WTC11 (cell line): ENCODE measurements at regions not wholly inside any gene's neighbourhood (a gene's known extent, or its start where the extent isn't known, plus 50 kb on each side); places are given as distances from the start of the nearest gene placed in this dataset.

Source experiments
- ATAC-seq: fragments of 200-7000 bp; cut with Tn5 transposase; 2 replicates; pipeline ENCODE4 v1.10.0; 2021; ENCODE audit warnings: mild to moderate bottlenecking, moderate library complexity
- CTCF ChIA-PET: fragments of 300-600 bp; sonication (Branson Sonifier 250); formaldehyde crosslinking; loops from one replicate; lab custom pipeline; 2021; ENCODE audit warnings: antibody characterized with exemption; lab: Charles Lee
- POLR2A ChIA-PET: fragments of 350-600 bp; sonication (Branson Sonifier 250); formaldehyde crosslinking; loops from one replicate; lab custom pipeline; 2021; ENCODE audit warnings: antibody characterized with exemption; lab: Charles Lee
- DNase-seq: peaks from one replicate; pipeline ENCODE4 v3.0.0; 2021; ENCODE audit warnings: low spot score
- H3K27ac Mint-ChIP-seq: 2 replicates; pipeline ENCODE4 v1.8.0; 2021; ENCODE audit warnings: mixed read lengths
- H3K27me3 Mint-ChIP-seq: 2 replicates; pipeline ENCODE4 v1.8.0; 2021; ENCODE audit warnings: low read depth, mild to moderate bottlenecking, moderate library complexity, mixed read lengths
- H3K36me3 Mint-ChIP-seq: 2 replicates; pipeline ENCODE4 v1.8.0; 2021; ENCODE audit warnings: mixed read lengths
- H3K4me1 Mint-ChIP-seq: 2 replicates; pipeline ENCODE4 v1.8.0; 2022; ENCODE audit warnings: mixed read lengths
- H3K4me3 Mint-ChIP-seq: 2 replicates; pipeline ENCODE4 v1.8.0; 2021; ENCODE audit warnings: mild to moderate bottlenecking, moderate library complexity, mixed read lengths
- H3K9me3 Mint-ChIP-seq: 2 replicates; pipeline ENCODE4 v1.8.0; 2021; ENCODE audit warnings: mixed read lengths
- ATF3 ChIP-seq: sonication (generic); formaldehyde crosslinking; conservative IDR thresholded peaks from 2 replicates; pipeline ENCODE4 v1.8.1; 2022; ENCODE audit warnings: mild to moderate bottlenecking, missing genetic modification reagents
- CBFB ChIP-seq: sonication (generic); formaldehyde crosslinking; IDR thresholded peaks from 2 replicates; pipeline ENCODE4 v1.8.1; 2022; ENCODE audit warnings: mild to moderate bottlenecking, low read depth, missing genetic modification reagents
- EMX1 ChIP-seq: fragments of 250-450 bp; sonication (Bioruptor Pico); IDR thresholded peaks from 2 replicates; pipeline ENCODE4 v1.8.0; 2021; ENCODE audit warnings: mild to moderate bottlenecking
- FOXK1 ChIP-seq: sonication (generic); formaldehyde crosslinking; IDR thresholded peaks from 2 replicates; pipeline ENCODE4 v1.8.0; 2022; ENCODE audit warnings: mild to moderate bottlenecking, moderate library complexity, missing genetic modification reagents
- FOXP1 ChIP-seq: sonication (generic); formaldehyde crosslinking; IDR thresholded peaks from 2 replicates; pipeline ENCODE4 v1.8.0; 2022; ENCODE audit warnings: missing genetic modification reagents, mild to moderate bottlenecking, moderate library complexity, borderline replicate concordance
- JAZF1 ChIP-seq: fragments of 250-450 bp; sonication (Bioruptor Pico); IDR thresholded peaks from 2 replicates; pipeline ENCODE4 v1.9.0; 2021; ENCODE audit warnings: moderate library complexity, mild to moderate bottlenecking, inconsistent platforms
- MXD4 ChIP-seq: fragments of 250-450 bp; sonication (Bioruptor Pico); IDR thresholded peaks from 2 replicates; pipeline ENCODE4 v1.8.0; 2021; ENCODE audit warnings: mild to moderate bottlenecking, moderate library complexity, borderline replicate concordance
- NFYB ChIP-seq: sonication (generic); formaldehyde crosslinking; conservative IDR thresholded peaks from 2 replicates; pipeline ENCODE4 v1.8.0; 2022; ENCODE audit warnings: low read depth, missing genetic modification reagents
- NR2C2 ChIP-seq: sonication (generic); formaldehyde crosslinking; IDR thresholded peaks from 2 replicates; pipeline ENCODE4 v1.8.0; 2022; ENCODE audit warnings: mild to moderate bottlenecking, missing genetic modification reagents
- NR3C1 ChIP-seq: sonication (generic); formaldehyde crosslinking; conservative IDR thresholded peaks from 2 replicates; pipeline ENCODE4 v1.8.1; 2023; ENCODE audit warnings: low read depth, mild to moderate bottlenecking, missing genetic modification reagents
- OVOL2 ChIP-seq: fragments of 250-450 bp; sonication (Bioruptor Pico); IDR thresholded peaks from 2 replicates; pipeline ENCODE4 v1.9.0; 2021; ENCODE audit warnings: mild to moderate bottlenecking, borderline replicate concordance
- PREB ChIP-seq: sonication (generic); formaldehyde crosslinking; IDR thresholded peaks from 2 replicates; pipeline ENCODE4 v1.8.1; 2022; ENCODE audit warnings: mild to moderate bottlenecking, missing genetic modification reagents, moderate library complexity, borderline replicate concordance
- SP1 ChIP-seq: sonication (generic); formaldehyde crosslinking; conservative IDR thresholded peaks from 2 replicates; pipeline ENCODE4 v1.8.1; 2022; ENCODE audit warnings: missing genetic modification reagents
- TEAD1 ChIP-seq: sonication (generic); formaldehyde crosslinking; IDR thresholded peaks from 2 replicates; pipeline ENCODE4 v1.8.0; 2022; ENCODE audit warnings: mild to moderate bottlenecking, missing genetic modification reagents
- ZNF219 ChIP-seq: sonication (generic); formaldehyde crosslinking; IDR thresholded peaks from 2 replicates; pipeline ENCODE4 v1.8.0; 2023; ENCODE audit warnings: missing genetic modification reagents, mild to moderate bottlenecking, borderline replicate concordance
- ZNF423 ChIP-seq: fragments of 250-450 bp; sonication (Bioruptor Pico); IDR thresholded peaks from 2 replicates; pipeline ENCODE4 v2.1.2; 2022; ENCODE audit warnings: mild to moderate bottlenecking, moderate library complexity
- TF ChIP-seq, protein P1 (sequence below): sonication (generic); formaldehyde crosslinking; IDR thresholded peaks from 2 replicates; pipeline ENCODE4 v1.8.0; 2022; ENCODE audit warnings: mild to moderate bottlenecking, missing genetic modification reagents
- TF ChIP-seq, protein P2 (sequence below): fragments of 250-450 bp; sonication (Bioruptor Pico); IDR thresholded peaks from 2 replicates; pipeline ENCODE4 v1.9.0; 2021; ENCODE audit warnings: mild to moderate bottlenecking
- TF ChIP-seq, protein P3 (sequence below): sonication (generic); formaldehyde crosslinking; IDR thresholded peaks from 2 replicates; pipeline ENCODE4 v1.8.1; 2023; ENCODE audit warnings: mild to moderate bottlenecking, missing genetic modification reagents, borderline replicate concordance
- TF ChIP-seq, protein P4 (sequence below): sonication (generic); formaldehyde crosslinking; IDR thresholded peaks from 2 replicates; pipeline ENCODE4 v1.8.0; 2022; ENCODE audit warnings: mild to moderate bottlenecking, missing genetic modification reagents

- no peak for TF ChIP-seq TEAD1
Measured at GRCh38 chr11:31932879-31933278, 121.8 kb upstream of the PAX6 start (continued).

- Mint-ChIP-seq H3K4me1 (peaks cover 9% of the 10 kb centered on the region), H3K9me3 (no peaks in the 10 kb centered on the region), H3K4me3 (no peak overlapping the region), H3K27me3 (no peaks in the 10 kb centered on the region), H3K36me3 (no peaks in the 10 kb centered on the region), H3K27ac (no peak overlapping the region)
- DNase-seq: no peak
- ATAC-seq: no peak
- CTCF ChIA-PET: interaction anchor here (1.4 to 1.5 kb wide), 2 partner anchors 30 to 41 kb away, joined by 3 to 4 read pairs; no protein-coding TSS in a partner anchor
- POLR2A ChIA-PET: interaction anchor here (1.4 kb wide), 1 partner anchor 43 kb away, joined by 3 read pairs; no protein-coding TSS in a partner anchor
- TF ChIP-seq NFYB (CRISPR knock-in tag): no peak
- TF ChIP-seq, protein P1, sequence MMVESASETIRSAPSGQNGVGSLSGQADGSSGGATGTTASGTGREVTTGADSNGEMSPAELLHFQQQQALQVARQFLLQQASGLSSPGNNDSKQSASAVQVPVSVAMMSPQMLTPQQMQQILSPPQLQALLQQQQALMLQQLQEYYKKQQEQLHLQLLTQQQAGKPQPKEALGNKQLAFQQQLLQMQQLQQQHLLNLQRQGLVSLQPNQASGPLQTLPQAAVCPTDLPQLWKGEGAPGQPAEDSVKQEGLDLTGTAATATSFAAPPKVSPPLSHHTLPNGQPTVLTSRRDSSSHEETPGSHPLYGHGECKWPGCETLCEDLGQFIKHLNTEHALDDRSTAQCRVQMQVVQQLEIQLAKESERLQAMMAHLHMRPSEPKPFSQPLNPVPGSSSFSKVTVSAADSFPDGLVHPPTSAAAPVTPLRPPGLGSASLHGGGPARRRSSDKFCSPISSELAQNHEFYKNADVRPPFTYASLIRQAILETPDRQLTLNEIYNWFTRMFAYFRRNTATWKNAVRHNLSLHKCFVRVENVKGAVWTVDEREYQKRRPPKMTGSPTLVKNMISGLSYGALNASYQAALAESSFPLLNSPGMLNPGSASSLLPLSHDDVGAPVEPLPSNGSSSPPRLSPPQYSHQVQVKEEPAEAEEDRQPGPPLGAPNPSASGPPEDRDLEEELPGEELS: no peak
- TF ChIP-seq, protein P2, sequence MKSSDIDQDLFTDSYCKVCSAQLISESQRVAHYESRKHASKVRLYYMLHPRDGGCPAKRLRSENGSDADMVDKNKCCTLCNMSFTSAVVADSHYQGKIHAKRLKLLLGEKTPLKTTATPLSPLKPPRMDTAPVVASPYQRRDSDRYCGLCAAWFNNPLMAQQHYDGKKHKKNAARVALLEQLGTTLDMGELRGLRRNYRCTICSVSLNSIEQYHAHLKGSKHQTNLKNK (CRISPR knock-in tag): no peak
- TF ChIP-seq OVOL2 (CRISPR knock-in tag): no peak
- TF ChIP-seq MXD4: no peak
- no peak for TF ChIP-seq PREB (CRISPR knock-in tag)
- TF ChIP-seq ATF3 (CRISPR knock-in tag): no peak
- TF ChIP-seq SP1 (CRISPR knock-in tag): no peak
- no peak for TF ChIP-seq EMX1 (CRISPR knock-in tag)
- TF ChIP-seq, protein P3, sequence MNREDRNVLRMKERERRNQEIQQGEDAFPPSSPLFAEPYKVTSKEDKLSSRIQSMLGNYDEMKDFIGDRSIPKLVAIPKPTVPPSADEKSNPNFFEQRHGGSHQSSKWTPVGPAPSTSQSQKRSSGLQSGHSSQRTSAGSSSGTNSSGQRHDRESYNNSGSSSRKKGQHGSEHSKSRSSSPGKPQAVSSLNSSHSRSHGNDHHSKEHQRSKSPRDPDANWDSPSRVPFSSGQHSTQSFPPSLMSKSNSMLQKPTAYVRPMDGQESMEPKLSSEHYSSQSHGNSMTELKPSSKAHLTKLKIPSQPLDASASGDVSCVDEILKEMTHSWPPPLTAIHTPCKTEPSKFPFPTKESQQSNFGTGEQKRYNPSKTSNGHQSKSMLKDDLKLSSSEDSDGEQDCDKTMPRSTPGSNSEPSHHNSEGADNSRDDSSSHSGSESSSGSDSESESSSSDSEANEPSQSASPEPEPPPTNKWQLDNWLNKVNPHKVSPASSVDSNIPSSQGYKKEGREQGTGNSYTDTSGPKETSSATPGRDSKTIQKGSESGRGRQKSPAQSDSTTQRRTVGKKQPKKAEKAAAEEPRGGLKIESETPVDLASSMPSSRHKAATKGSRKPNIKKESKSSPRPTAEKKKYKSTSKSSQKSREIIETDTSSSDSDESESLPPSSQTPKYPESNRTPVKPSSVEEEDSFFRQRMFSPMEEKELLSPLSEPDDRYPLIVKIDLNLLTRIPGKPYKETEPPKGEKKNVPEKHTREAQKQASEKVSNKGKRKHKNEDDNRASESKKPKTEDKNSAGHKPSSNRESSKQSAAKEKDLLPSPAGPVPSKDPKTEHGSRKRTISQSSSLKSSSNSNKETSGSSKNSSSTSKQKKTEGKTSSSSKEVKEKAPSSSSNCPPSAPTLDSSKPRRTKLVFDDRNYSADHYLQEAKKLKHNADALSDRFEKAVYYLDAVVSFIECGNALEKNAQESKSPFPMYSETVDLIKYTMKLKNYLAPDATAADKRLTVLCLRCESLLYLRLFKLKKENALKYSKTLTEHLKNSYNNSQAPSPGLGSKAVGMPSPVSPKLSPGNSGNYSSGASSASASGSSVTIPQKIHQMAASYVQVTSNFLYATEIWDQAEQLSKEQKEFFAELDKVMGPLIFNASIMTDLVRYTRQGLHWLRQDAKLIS (CRISPR knock-in tag): no peak
- TF ChIP-seq, protein P4, sequence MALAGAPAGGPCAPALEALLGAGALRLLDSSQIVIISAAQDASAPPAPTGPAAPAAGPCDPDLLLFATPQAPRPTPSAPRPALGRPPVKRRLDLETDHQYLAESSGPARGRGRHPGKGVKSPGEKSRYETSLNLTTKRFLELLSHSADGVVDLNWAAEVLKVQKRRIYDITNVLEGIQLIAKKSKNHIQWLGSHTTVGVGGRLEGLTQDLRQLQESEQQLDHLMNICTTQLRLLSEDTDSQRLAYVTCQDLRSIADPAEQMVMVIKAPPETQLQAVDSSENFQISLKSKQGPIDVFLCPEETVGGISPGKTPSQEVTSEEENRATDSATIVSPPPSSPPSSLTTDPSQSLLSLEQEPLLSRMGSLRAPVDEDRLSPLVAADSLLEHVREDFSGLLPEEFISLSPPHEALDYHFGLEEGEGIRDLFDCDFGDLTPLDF (CRISPR knock-in tag): no peak
- TF ChIP-seq ZNF219 (CRISPR knock-in tag): no peak
- TF ChIP-seq FOXK1: no peak
- TF ChIP-seq ZNF423 (CRISPR knock-in tag): no peak
- TF ChIP-seq FOXP1 (CRISPR knock-in tag): no peak
- TF ChIP-seq CBFB (CRISPR knock-in tag): no peak
- no peak for TF ChIP-seq NR2C2 (CRISPR knock-in tag)
- no peak for TF ChIP-seq JAZF1 (CRISPR knock-in tag)
- TF ChIP-seq NR3C1 (CRISPR knock-in tag): no peak
- TF ChIP-seq, all 79 proteins: peak for 0
Measured at GRCh38 chr11:31927982-31928381, 116.9 kb upstream of the PAX6 start.
